ENCODE measurements at regions not wholly inside any gene's neighbourhood (a gene's known extent, or its start where the extent isn't known, plus 50 kb on each side); places are given as distances from the start of the nearest gene placed in this dataset.

GRCh38 chr22:33116841-33117547, 58.8 kb upstream of the SYN3 start:
- no peaks in the 10 kb centered on the region for H3K9me1 ChIP-seq (replicated peaks; ENCODE audit: control insufficient read depth, extremely low read depth, insufficient read depth, low read length)
- no peak overlapping the region for H3K4me3 ChIP-seq (replicated peaks in 1 of 3; ENCODE audit: insufficient read depth in 1 of 3, low read depth in 1 of 3, low read length in 3 of 3)
- no peak for TF ChIP-seq POLR2AphosphoS5 (IDR thresholded peaks at IDR 0.05; ENCODE audit: insufficient read depth, low read depth, low read length)
- TF ChIP-seq MAX (IDR thresholded peaks at IDR 0.05; ENCODE audit: insufficient read depth, insufficient read length), result no peak
- TF ChIP-seq FOS (IDR thresholded peaks at IDR 0.05; ENCODE audit: borderline replicate concordance, insufficient read depth, low read length), result no peak
- no peak for TF ChIP-seq GATA2 (IDR thresholded peaks at IDR 0.05; ENCODE audit: insufficient read depth, insufficient read length, low read depth, low read length)
- no peak for TF ChIP-seq POLR2A (IDR thresholded peaks at IDR 0.05; ENCODE audit: low read depth, low read length)
- no peak for TF ChIP-seq MYC (IDR thresholded peaks at IDR 0.05; ENCODE audit: low read depth, low read length)
- TF ChIP-seq CTCF (IDR thresholded peaks at IDR 0.05; ENCODE audit: extremely low read depth in 1 of 2, insufficient read depth in 1 of 2, low read depth in 1 of 2, low read length in 2 of 2), result no peak
- no peak for TF ChIP-seq EZH2 (IDR thresholded peaks at IDR 0.05; ENCODE audit: borderline replicate concordance, low read depth, low read length, severe bottlenecking)
- TF ChIP-seq JUN (IDR thresholded peaks at IDR 0.05; ENCODE audit: borderline replicate concordance, insufficient read depth, insufficient read length, low read depth), result no peak
- H3K27ac ChIP-seq (ENCODE audit: insufficient read depth, low read depth, low read length), result no peak overlapping the region
- no peaks in the 10 kb centered on the region for H3K27me3 ChIP-seq (ENCODE audit: control insufficient read depth in 2 of 2, insufficient read depth in 2 of 2, low read length in 2 of 2)
- no peaks in the 10 kb centered on the region for H3K79me2 ChIP-seq (ENCODE audit: control insufficient read depth, insufficient read depth, low read length)
- FAIRE-seq, result no peak
- H2AFZ ChIP-seq (ENCODE audit: low read depth, low read length), result no peak overlapping the region
- POLR2A ChIA-PET, result interaction anchor here (0.6 kb wide), 1 partner anchor 290 kb away, joined by 3 read pairs; no protein-coding TSS in a partner anchor
- H3K4me2 ChIP-seq (ENCODE audit: insufficient read depth, low read length), result no peak overlapping the region
- no peak for DNase-seq (ENCODE audit: low read depth, low spot score)
- no TSS peak for BruUV-seq (replicated peaks)
- CTCF ChIA-PET, result no interaction called here
- dilution Hi-C loops (cut with MboI; ENCODE audit: extremely low pct_ligation_motif_present, low sequenced_read_pairs), result no loop called here
- no peaks in the 10 kb centered on the region for H3K36me3 ChIP-seq (ENCODE audit: control insufficient read depth in 2 of 2, extremely low read depth in 1 of 2, insufficient read depth in 2 of 2, low read length in 2 of 2)
- no peak overlapping the region for H3K9ac ChIP-seq (replicated peaks; ENCODE audit: extremely low read depth, insufficient read depth, low read length)
- intact Hi-C loops (cut with micrococcal nuclease), result no loop called here
- no peaks in the 10 kb centered on the region for H4K20me1 ChIP-seq (replicated peaks; ENCODE audit: control insufficient read depth, extremely low read depth, insufficient read depth, low read length)
- H3K4me1 ChIP-seq (ENCODE audit: control insufficient read depth, extremely low read depth, insufficient read depth, low read length), result no peaks in the 10 kb centered on the region
- H3K9me3 ChIP-seq (replicated peaks; ENCODE audit: control insufficient read depth, insufficient read depth, low read length), result peaks cover 1% of the 10 kb centered on the region

All from endothelial cell of umbilical vein (primary cell).